HCT116 (cell line): ENCODE measurements at regions not wholly inside any gene's neighbourhood (a gene's known extent, or its start where the extent isn't known, plus 50 kb on each side); places are given as distances from the start of the nearest gene placed in this dataset.

Experiments
- ATAC-seq: fragments of 200-7000 bp; cut with Tn5 transposase; 2 replicates; pipeline ENCODE4 v1.9.1; 2020; ENCODE audit warnings: mild to moderate bottlenecking, moderate library complexity
- BruUV-seq: library from RNA; stranded (reverse); fragments of 400-500 nt; replicated peaks from 2 replicates; lab custom pipeline; 2021; lab: Mats Ljungman, UMichigan
- CTCF ChIA-PET: fragments of 300-600 bp; sonication (Branson Sonifier 250); formaldehyde crosslinking; loops from one replicate; lab custom pipeline; 2021; ENCODE audit warnings: antibody characterized with exemption; lab: Charles Lee
- POLR2A ChIA-PET: fragments of 300-600, 350-600 bp; sonication (Branson Sonifier 250); formaldehyde crosslinking; loops from one replicate; lab custom pipeline; 2021; ENCODE audit warnings: antibody characterized with exemption; lab: Charles Lee
- RAD21 ChIA-PET, 2 experiments: fragments of 300-600 bp; sonication (Branson Sonifier 250); formaldehyde crosslinking; loops; one replicate each; lab custom pipeline; 2023; ENCODE audit warnings: low total read pairs in 2 of 2; ENCODE audit not compliant: uncharacterized antibody in 2 of 2, unreplicated experiment in 2 of 2, low non-redundant PET in 1 of 2; lab: Charles Lee
- DNase-seq: peaks from one replicate; pipeline ENCODE4 v3.0.0-alpha.2; 2010; ENCODE audit warnings: low read depth, low spot score
- H2AFZ ChIP-seq: fragments of 200-600 bp; shearing (Covaris generic), sonication (generic); 2 replicates; pipeline ENCODE4 v1.6.1; 2017; ENCODE audit warnings: low read depth, mixed run types, mixed read lengths, antibody characterized with exemption, low read length; ENCODE audit not compliant: poor library complexity, severe bottlenecking
- H3K27ac ChIP-seq: 2 replicates; pipeline ENCODE4 v1.5.1; 2012; ENCODE audit warnings: low read depth, low read length
- H3K27me3 ChIP-seq: fragments of 200-600 bp; sonication (generic); 2 replicates; pipeline ENCODE4 v1.6.1; 2016; ENCODE audit warnings: mixed run types, low read length, mixed read lengths; ENCODE audit not compliant: insufficient read depth
- H3K36me3 ChIP-seq, 2 experiments: fragments of 200-500 bp in 1 of 2; fragments of 200-600 bp in 1 of 2; sonication (Bioruptor generic) in 1 of 2; sonication (generic) in 1 of 2; 2 replicates each; pipeline versions ENCODE4 v1.5.1 to v1.6.1; 2014 to 2016; ENCODE audit warnings: low read length in 2 of 2, inconsistent platforms in 1 of 2, mixed read lengths in 1 of 2, mixed run types in 1 of 2; ENCODE audit not compliant: insufficient read depth in 2 of 2, control insufficient read depth in 1 of 2
- H3K4me1 ChIP-seq, 2 experiments: fragments of 200-600 bp in 1 of 2; sonication (generic) in 1 of 2; 2 replicates each; pipeline versions ENCODE4 v1.5.1 to v1.6.1; 2012 to 2017; ENCODE audit warnings: low read length in 2 of 2, inconsistent platforms in 1 of 2, mild to moderate bottlenecking in 1 of 2, mixed read lengths in 1 of 2, mixed run types in 1 of 2, moderate library complexity in 1 of 2; ENCODE audit not compliant: insufficient read depth in 2 of 2, control insufficient read depth in 1 of 2
- H3K4me2 ChIP-seq: fragments of 200-600 bp; sonication (generic); 2 replicates; pipeline ENCODE4 v1.6.1; 2017; ENCODE audit warnings: mixed run types, low read length, mixed read lengths
- H3K4me3 ChIP-seq, 2 experiments: fragments of 200-600 bp in 1 of 2; sonication (generic) in 1 of 2; replicated peaks in 1 of 2; 2 replicates each; pipeline ENCODE4 v1.5.1; 2011 to 2016; ENCODE audit warnings: low read length in 2 of 2, control low read depth in 1 of 2, low read depth in 1 of 2, mild to moderate bottlenecking in 1 of 2, mixed read lengths in 1 of 2, mixed run types in 1 of 2
- H3K79me2 ChIP-seq: fragments of 200-600 bp; sonication (generic); 2 replicates; pipeline ENCODE4 v1.6.1; 2017; ENCODE audit warnings: mild to moderate bottlenecking, mixed run types, low read length, moderate library complexity, mixed read lengths; ENCODE audit not compliant: insufficient read depth
- H3K9ac ChIP-seq: fragments of 200-600 bp; sonication (generic); 2 replicates; pipeline ENCODE4 v1.6.1; 2016; ENCODE audit warnings: low read length, mixed read lengths
- H3K9me2 ChIP-seq: fragments of 200-600 bp; sonication (generic), shearing (Covaris generic); 2 replicates; pipeline ENCODE4 v1.6.1; 2017; ENCODE audit warnings: mixed run types, mild to moderate bottlenecking, moderate library complexity; ENCODE audit not compliant: insufficient read depth
- H3K9me3 ChIP-seq, 2 experiments: fragments of 200-500 bp in 1 of 2; fragments of 200-600 bp in 1 of 2; sonication (Bioruptor generic) in 1 of 2; sonication (generic) in 1 of 2; 2 replicates each; pipeline ENCODE4 v1.6.1; 2014 to 2017; ENCODE audit warnings: low read length in 2 of 2, mixed read lengths in 2 of 2, inconsistent platforms in 1 of 2, low read depth in 1 of 2, mild to moderate bottlenecking in 1 of 2, mixed run types in 1 of 2, moderate library complexity in 1 of 2; ENCODE audit not compliant: control insufficient read depth in 1 of 2, insufficient read depth in 1 of 2
- H4K20me1 ChIP-seq: fragments of 200-600 bp; sonication (generic), shearing (Covaris generic); 2 replicates; pipeline ENCODE4 v1.6.1; 2017; ENCODE audit warnings: mixed run types, mild to moderate bottlenecking, moderate library complexity; ENCODE audit not compliant: insufficient read depth
- CBX3 ChIP-seq: IDR thresholded peaks from 2 replicates; pipeline ENCODE4 v1.6.1; 2012; ENCODE audit warnings: low read depth
- CEBPB ChIP-seq: IDR thresholded peaks from 2 replicates; pipeline ENCODE4 v1.6.1; 2012; ENCODE audit warnings: low read depth
- EGR1 ChIP-seq: IDR thresholded peaks from 2 replicates; pipeline ENCODE4 v1.6.1; 2012; ENCODE audit warnings: low read depth
- EZH2 ChIP-seq: fragments of 200-600 bp; sonication (generic); IDR thresholded peaks from 2 replicates; pipeline ENCODE4 v1.6.1; 2017; ENCODE audit warnings: antibody characterized with exemption, mixed run types
- POLR2AphosphoS5 ChIP-seq: IDR thresholded peaks from 2 replicates; pipeline ENCODE4 v1.6.1; 2011; ENCODE audit warnings: mild to moderate bottlenecking, low read depth, low read length, moderate library complexity
- RAD21 ChIP-seq: IDR thresholded peaks from 2 replicates; pipeline ENCODE4 v1.6.1; 2012; ENCODE audit warnings: low read depth, mild to moderate bottlenecking
- SRF ChIP-seq: IDR thresholded peaks from 2 replicates; pipeline ENCODE4 v1.6.1; 2012; ENCODE audit warnings: low read depth
- ZFX ChIP-seq: fragments of 450-650 bp; IDR thresholded peaks from 2 replicates; pipeline ENCODE4 v1.6.1; 2017
- intact Hi-C: fragments of 100-400 bp; cut with micrococcal nuclease; formaldehyde crosslinking; loops from 2 replicates; pipeline ENCODE4 v1.10.0; 2022
- TF ChIP-seq, protein P1 (sequence below), 3 experiments: fragments of 200-600 bp in 1 of 3; sonication (generic) in 1 of 3; IDR thresholded peaks in 2 of 3; conservative IDR thresholded peaks in 1 of 3; 2 replicates each; pipeline ENCODE4 v1.5.1; 2012 to 2017; ENCODE audit warnings: low read depth in 2 of 3, low read length in 2 of 3, antibody characterized with exemption in 1 of 3, borderline replicate concordance in 1 of 3, control low read depth in 1 of 3, mild to moderate bottlenecking in 1 of 3, mixed read lengths in 1 of 3, mixed run types in 1 of 3, moderate library complexity in 1 of 3; ENCODE audit not compliant: insufficient read depth in 1 of 3
- TF ChIP-seq, protein P2 (sequence below): IDR thresholded peaks from 2 replicates; pipeline ENCODE4 v1.6.1; 2012

DNA sequence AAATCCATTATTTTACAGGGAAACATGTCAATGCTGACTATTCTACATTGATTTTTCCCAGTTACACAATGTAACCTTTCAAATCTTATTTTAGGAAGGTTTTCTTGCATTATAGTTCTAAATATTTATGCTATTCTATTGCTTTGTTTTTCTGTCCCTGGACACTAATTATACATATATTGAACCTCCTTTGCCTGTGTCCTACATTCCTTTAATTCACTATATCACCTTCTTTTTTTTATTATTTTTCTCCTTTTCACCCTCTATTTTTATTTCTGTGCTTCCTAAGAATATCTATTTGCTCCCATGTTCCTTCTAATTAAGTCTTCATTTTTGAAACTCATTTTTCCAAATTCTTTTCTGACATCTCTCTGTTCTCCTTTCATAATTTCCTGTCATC lies 259.2 kb downstream of the TJP1 start:
- ChIA-PET POLR2A (no interaction called here), RAD21 (no interaction called here), CTCF (no interaction called here)
- Histone ChIP-seq H3K9me3 (no peaks in the 10 kb centered on the region), H3K27me3 (peaks cover 22% of the 10 kb centered on the region; the same call in 1 of the 2 replicates), H3K9ac (no peak overlapping the region), H3K4me2 (no peak overlapping the region), H3K4me3 (no peak overlapping the region), H3K36me3 (no peaks in the 10 kb centered on the region), H3K4me1 (peaks cover 0 to 7% of the 10 kb centered on the region in 2 experiments; a peak in 2 of 4 replicates), H3K79me2 (no peaks in the 10 kb centered on the region), H2AFZ (no peak overlapping the region), H3K27ac (no peak overlapping the region), H4K20me1 (no peaks in the 10 kb centered on the region), H3K9me2 (no peaks in the 10 kb centered on the region)
- no peak for DNase-seq
- TF ChIP-seq, protein P1, sequence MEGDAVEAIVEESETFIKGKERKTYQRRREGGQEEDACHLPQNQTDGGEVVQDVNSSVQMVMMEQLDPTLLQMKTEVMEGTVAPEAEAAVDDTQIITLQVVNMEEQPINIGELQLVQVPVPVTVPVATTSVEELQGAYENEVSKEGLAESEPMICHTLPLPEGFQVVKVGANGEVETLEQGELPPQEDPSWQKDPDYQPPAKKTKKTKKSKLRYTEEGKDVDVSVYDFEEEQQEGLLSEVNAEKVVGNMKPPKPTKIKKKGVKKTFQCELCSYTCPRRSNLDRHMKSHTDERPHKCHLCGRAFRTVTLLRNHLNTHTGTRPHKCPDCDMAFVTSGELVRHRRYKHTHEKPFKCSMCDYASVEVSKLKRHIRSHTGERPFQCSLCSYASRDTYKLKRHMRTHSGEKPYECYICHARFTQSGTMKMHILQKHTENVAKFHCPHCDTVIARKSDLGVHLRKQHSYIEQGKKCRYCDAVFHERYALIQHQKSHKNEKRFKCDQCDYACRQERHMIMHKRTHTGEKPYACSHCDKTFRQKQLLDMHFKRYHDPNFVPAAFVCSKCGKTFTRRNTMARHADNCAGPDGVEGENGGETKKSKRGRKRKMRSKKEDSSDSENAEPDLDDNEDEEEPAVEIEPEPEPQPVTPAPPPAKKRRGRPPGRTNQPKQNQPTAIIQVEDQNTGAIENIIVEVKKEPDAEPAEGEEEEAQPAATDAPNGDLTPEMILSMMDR (IDR thresholded peaks at IDR 0.05 in 2 of 3, conservative IDR thresholded peaks at IDR 0.05 in 1 of 3; ENCODE audit: borderline replicate concordance in 1 of 3, insufficient read depth in 1 of 3, low read depth in 2 of 3, low read length in 2 of 3): no peak
- no peak for TF ChIP-seq CBX3
- TF ChIP-seq ZFX: no peak
- no peak for TF ChIP-seq EGR1
- intact Hi-C loops: loop anchor here (10.0 kb wide), 2 partner anchors 48 to 568 kb away; no protein-coding TSS in a partner anchor
- BruUV-seq: no TSS peak
- no peak for ATAC-seq

GRCh38 chr15:29560896-29561295 lies 261.4 kb downstream of the TJP1 start:
- DNase-seq (no peak), ATAC-seq (no peak)
- H3K79me2 ChIP-seq: no peaks in the 10 kb centered on the region
- ChIA-PET POLR2A (no interaction called here), CTCF (no interaction called here), RAD21 (no interaction called here)
- H3K4me2 ChIP-seq: no peak overlapping the region
- H3K27me3 ChIP-seq: peaks cover 44% of the 10 kb centered on the region
- no peak overlapping the region for H3K9ac ChIP-seq
- H3K4me3 ChIP-seq: no peak overlapping the region
- H3K9me3 ChIP-seq: no peaks in the 10 kb centered on the region
- no peaks in the 10 kb centered on the region for H3K9me2 ChIP-seq
- TF ChIP-seq POLR2AphosphoS5 (no peak), SRF (no peak), EZH2 (no peak), EGR1 (no peak), CEBPB (no peak), RAD21 (no peak), CBX3 (no peak)
- TF ChIP-seq, protein P2, sequence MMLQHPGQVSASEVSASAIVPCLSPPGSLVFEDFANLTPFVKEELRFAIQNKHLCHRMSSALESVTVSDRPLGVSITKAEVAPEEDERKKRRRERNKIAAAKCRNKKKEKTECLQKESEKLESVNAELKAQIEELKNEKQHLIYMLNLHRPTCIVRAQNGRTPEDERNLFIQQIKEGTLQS: no peak
- intact Hi-C loops: loop anchor here (10.0 kb wide), 2 partner anchors 46 to 566 kb away; no protein-coding TSS in a partner anchor
- H2AFZ ChIP-seq: no peak overlapping the region
- no peaks in the 10 kb centered on the region for H3K4me1 ChIP-seq
- H3K27ac ChIP-seq: no peak overlapping the region
- no peaks in the 10 kb centered on the region for H4K20me1 ChIP-seq
- no peaks in the 10 kb centered on the region for H3K36me3 ChIP-seq
- BruUV-seq: no TSS peak
